GM12878 (cell line): ENCODE measurements at regions not wholly inside any gene's neighbourhood (a gene's known extent, or its start where the extent isn't known, plus 50 kb on each side); places are given as distances from the start of the nearest gene placed in this dataset.

Experiments used
- ATAC-seq: fragments of 200-7000 bp; cut with Tn5 transposase; 3 replicates; pipeline ENCODE4 v1.9.1; 2020; ENCODE audit warnings: mild to moderate bottlenecking, moderate library complexity
- BruUV-seq: library from RNA; stranded (reverse); fragments of 400-500 nt; replicated peaks from 2 replicates; lab custom pipeline; 2021; lab: Mats Ljungman, UMichigan
- CTCF ChIA-PET: fragments of 300-600 bp; sonication (Branson Sonifier 250); formaldehyde crosslinking; extraction: SDS; loops from one replicate; lab custom pipeline; 2021; ENCODE audit warnings: inconsistent platforms; lab: Yijun Ruan, JAX
- POLR2A ChIA-PET: fragments of 350-600 bp; formaldehyde crosslinking; extraction: SDS; loops from one replicate; lab custom pipeline; 2021; ENCODE audit warnings: inconsistent platforms; lab: Charles Lee
- RAD21 ChIA-PET: fragments of 300-600 bp; sonication (Branson Sonifier 250); formaldehyde crosslinking; loops from one replicate; lab custom pipeline; 2023; ENCODE audit warnings: antibody characterized with exemption; ENCODE audit not compliant: unreplicated experiment; lab: Charles Lee
- SMC1A ChIA-PET: fragments of 300-600 bp; sonication (Branson Sonifier 250); formaldehyde crosslinking; loops from one replicate; lab custom pipeline; 2023; ENCODE audit not compliant: unreplicated experiment, uncharacterized antibody; lab: Charles Lee
- DNase-seq: peaks from one replicate; pipeline ENCODE4 v3.0.0-alpha.2; 2011; ENCODE audit warnings: low read depth, low spot score
- FAIRE-seq: peaks from 3 replicates; lab custom pipeline; 2011; peaks lifted over from hg19 to GRCh38; lab: Jason Lieb, UNC
- H2AFZ ChIP-seq: 2 replicates; pipeline ENCODE4 v1.6.0; 2011; ENCODE audit warnings: low read depth, low read length, control low read depth; ENCODE audit not compliant: control insufficient read depth
- H3K27ac ChIP-seq: 2 replicates; pipeline ENCODE4 v1.5.1; 2011; ENCODE audit warnings: control low read depth; ENCODE audit not compliant: control insufficient read depth, insufficient read depth
- H3K27me3 ChIP-seq, 2 experiments: replicated peaks in 1 of 2; 2 replicates each; pipeline versions ENCODE4 v1.6.0 to v1.6.1; 2011; ENCODE audit warnings: low read length in 1 of 2; ENCODE audit not compliant: control insufficient read depth in 2 of 2, insufficient read depth in 2 of 2
- H3K36me3 ChIP-seq, 2 experiments: 2 replicates each; pipeline ENCODE4 v1.5.1; 2011; ENCODE audit warnings: low read length in 1 of 2; ENCODE audit not compliant: control insufficient read depth in 2 of 2, insufficient read depth in 2 of 2
- H3K4me1 ChIP-seq: 2 replicates; pipeline ENCODE4 v1.6.1; 2011; ENCODE audit warnings: mild to moderate bottlenecking, low read length, moderate library complexity, mixed read lengths; ENCODE audit not compliant: control insufficient read depth, insufficient read depth
- H3K4me2 ChIP-seq: 2 replicates; pipeline ENCODE4 v1.6.0; 2011; ENCODE audit warnings: control low read depth; ENCODE audit not compliant: control insufficient read depth, insufficient read depth
- H3K4me3 ChIP-seq: fragments of 200-600 bp; sonication (generic); 2 replicates; pipeline ENCODE4 v1.5.1; 2016
- H3K79me2 ChIP-seq: 2 replicates; pipeline ENCODE4 v1.6.0; 2011; ENCODE audit warnings: low read length; ENCODE audit not compliant: control insufficient read depth, insufficient read depth
- H3K9ac ChIP-seq: 2 replicates; pipeline ENCODE4 v1.8.0; 2011; ENCODE audit warnings: low read length, control low read depth, mixed read lengths; ENCODE audit not compliant: control insufficient read depth, insufficient read depth
- H3K9me3 ChIP-seq: replicated peaks from 3 replicates; pipeline ENCODE4 v1.5.1; 2011; ENCODE audit warnings: mild to moderate bottlenecking, low read length; ENCODE audit not compliant: control insufficient read depth, insufficient read depth
- H4K20me1 ChIP-seq: 2 replicates; pipeline ENCODE4 v1.6.0; 2011; ENCODE audit not compliant: control insufficient read depth, insufficient read depth
- CBX3 ChIP-seq: fragments of 200-600 bp; sonication (generic); IDR thresholded peaks from 2 replicates; pipeline ENCODE4 v1.6.1; 2016; ENCODE audit warnings: low read depth, borderline replicate concordance
- EZH2 ChIP-seq: IDR thresholded peaks from 2 replicates; pipeline ENCODE4 v1.6.1; 2012; ENCODE audit warnings: low read depth, mild to moderate bottlenecking, control low read depth, inconsistent platforms, low read length, borderline replicate concordance; ENCODE audit not compliant: control insufficient read depth
- HDAC2 ChIP-seq: fragments of 200-600 bp; sonication (generic); IDR thresholded peaks from 2 replicates; pipeline ENCODE4 v1.6.1; 2017
- MLLT1 ChIP-seq: fragments of 450-650 bp; IDR thresholded peaks from 2 replicates; pipeline ENCODE4 v1.6.1; 2016; ENCODE audit warnings: mild to moderate bottlenecking
- MXI1 ChIP-seq: fragments of 150-350 bp; IDR thresholded peaks from 2 replicates; pipeline ENCODE4 v1.6.1; 2011; ENCODE audit warnings: low read depth, mild to moderate bottlenecking, inconsistent platforms, low read length, improper control_type of control experiment
- RUNX3 ChIP-seq: IDR thresholded peaks from 2 replicates; pipeline ENCODE4 v1.6.1; 2012; ENCODE audit warnings: low read length, inconsistent platforms
- SIX5 ChIP-seq: IDR thresholded peaks from 2 replicates; pipeline ENCODE4 v1.6.1; 2011; ENCODE audit warnings: mild to moderate bottlenecking, low read depth, low read length, moderate library complexity; ENCODE audit not compliant: severe bottlenecking
- SUPT20H ChIP-seq: IDR thresholded peaks from 2 replicates; pipeline ENCODE4 v1.6.1; 2011; ENCODE audit warnings: low read depth, mild to moderate bottlenecking, low read length, moderate library complexity, borderline replicate concordance; ENCODE audit not compliant: control insufficient read depth
- TAF1 ChIP-seq: IDR thresholded peaks from 2 replicates; pipeline ENCODE4 v1.6.1; 2011; ENCODE audit warnings: mild to moderate bottlenecking, low read depth, low read length, borderline replicate concordance
- ZNF217 ChIP-seq: fragments of 450-650 bp; IDR thresholded peaks from 2 replicates; pipeline ENCODE4 v1.6.1; 2017; ENCODE audit warnings: antibody characterized with exemption, mild to moderate bottlenecking
- WGBS: methylation state at CpG from one replicate; pipeline ENCODE4 v1.1.6; 2016; ENCODE audit warnings: low lambda C conversion rate; ENCODE audit not compliant: insufficient replicate concordance, insufficient coverage; ENCODE audit errors: missing lambda C conversion rate; 5-methylcytosine and 5-hydroxymethylcytosine counted together
- in situ Hi-C: fragments of 300-500 bp; cut with MboI; formaldehyde crosslinking; loops from 9 replicates; pipeline ENCODE4 v1.14.3; 2018; ENCODE audit warnings: mixed read lengths
- intact Hi-C: fragments of 100-400 bp; cut with micrococcal nuclease; formaldehyde crosslinking; loops from one replicate; pipeline ENCODE4 v1.14.2; 2022; ENCODE audit not compliant: unreplicated experiment
- TF ChIP-seq, protein P1 (sequence below): IDR thresholded peaks from 2 replicates; pipeline ENCODE4 v1.6.1; 2011; ENCODE audit warnings: low read depth, low read length, improper control_type of control experiment, borderline replicate concordance

DNA sequence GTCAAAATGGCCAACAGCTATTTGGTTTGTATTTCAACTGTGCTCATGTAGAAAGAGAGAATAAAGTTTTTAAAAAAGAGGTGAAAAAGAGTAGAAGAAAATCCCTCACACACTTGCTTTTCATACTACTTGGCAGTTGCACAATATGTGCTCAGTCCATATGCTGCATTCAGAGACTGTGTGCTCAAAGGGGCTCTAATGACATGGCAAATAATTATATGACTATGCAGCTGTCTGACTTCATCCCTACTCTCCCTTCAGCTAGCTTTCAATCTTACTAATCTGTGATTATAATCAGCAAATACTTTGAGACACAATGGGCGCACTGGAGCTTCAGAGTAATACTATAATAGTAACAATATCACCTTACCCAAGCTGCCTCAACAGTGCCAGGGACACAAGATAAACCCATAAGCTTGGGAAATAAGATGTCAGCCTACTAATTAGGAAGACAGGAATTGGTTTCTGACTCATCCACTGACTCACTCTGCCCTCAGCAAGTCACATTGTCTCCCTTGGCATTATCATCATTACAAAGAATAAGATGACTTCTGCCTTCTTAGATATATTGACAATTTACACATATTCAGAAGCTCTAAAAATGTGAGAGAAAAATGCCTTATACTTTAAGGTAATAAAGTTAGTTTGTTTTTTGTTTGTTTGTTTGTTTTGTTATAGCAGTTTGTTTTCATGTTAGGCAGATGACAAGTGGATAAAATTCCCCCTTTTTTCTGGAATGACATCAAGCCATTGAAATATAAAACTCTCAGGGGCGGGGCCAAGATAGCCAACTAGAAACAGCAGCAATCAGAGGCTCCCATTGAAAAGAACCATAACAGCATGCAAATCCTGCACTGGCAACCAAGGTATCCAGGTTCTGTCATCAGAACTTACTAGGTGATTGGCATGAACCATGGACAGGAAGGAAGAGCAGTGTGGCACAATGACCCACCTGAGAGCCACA lies 311.6 kb downstream of the FAM133A start:
- Histone ChIP-seq H3K4me3 (no peak overlapping the region), H3K36me3 (no peaks in the 10 kb centered on the region), H3K4me1 (no peaks in the 10 kb centered on the region), H3K9ac (no peak overlapping the region), H2AFZ (no peak overlapping the region), H3K4me2 (no peak overlapping the region), H3K27me3 (no peaks in the 10 kb centered on the region), H4K20me1 (no peaks in the 10 kb centered on the region), H3K27ac (no peak overlapping the region), H3K9me3 (no peaks in the 10 kb centered on the region), H3K79me2 (no peaks in the 10 kb centered on the region)
- no TSS peak for BruUV-seq
- DNase-seq (no peak), ATAC-seq (no peak), FAIRE-seq (no peak)
- 0% methylated on average over 2 of the region's 2 CpGs for WGBS
- ChIA-PET CTCF (no interaction called here), SMC1A (no interaction called here), RAD21 (no interaction called here), POLR2A (no interaction called here)
- in situ Hi-C loops (no loop called here), intact Hi-C loops (no loop called here)
- no peak for TF ChIP-seq HDAC2
- TF ChIP-seq TAF1: no peak
- no peak for TF ChIP-seq CBX3
- no peak for TF ChIP-seq SUPT20H
- TF ChIP-seq, protein P1, sequence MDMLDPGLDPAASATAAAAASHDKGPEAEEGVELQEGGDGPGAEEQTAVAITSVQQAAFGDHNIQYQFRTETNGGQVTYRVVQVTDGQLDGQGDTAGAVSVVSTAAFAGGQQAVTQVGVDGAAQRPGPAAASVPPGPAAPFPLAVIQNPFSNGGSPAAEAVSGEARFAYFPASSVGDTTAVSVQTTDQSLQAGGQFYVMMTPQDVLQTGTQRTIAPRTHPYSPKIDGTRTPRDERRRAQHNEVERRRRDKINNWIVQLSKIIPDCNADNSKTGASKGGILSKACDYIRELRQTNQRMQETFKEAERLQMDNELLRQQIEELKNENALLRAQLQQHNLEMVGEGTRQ: no peak
- TF ChIP-seq EZH2: no peak
- no peak for TF ChIP-seq ZNF217
- no peak for TF ChIP-seq RUNX3
- no peak for TF ChIP-seq MXI1
- no peak for TF ChIP-seq MLLT1
- no peak for TF ChIP-seq SIX5
